Activated CD4-positive, CD25-positive, alpha-beta regulatory T cell treated with anti-CD3 and anti-CD28 coated beads, Interleukin-2, amount 50 U/mL, for 24 hours (primary cell): ENCODE measurements at regions not wholly inside any gene's neighbourhood (a gene's known extent, or its start where the extent isn't known, plus 50 kb on each side); places are given as distances from the start of the nearest gene placed in this dataset.

Source experiments
- ATAC-seq, 2 donors: fragments of 150-1000 bp; cut with Tn5 transposase; one replicate each; pipeline ENCODE4 v1.10.0; 2021; ENCODE audit warnings: mild to moderate bottlenecking in 1 of 2, moderate library complexity in 1 of 2

DNA sequence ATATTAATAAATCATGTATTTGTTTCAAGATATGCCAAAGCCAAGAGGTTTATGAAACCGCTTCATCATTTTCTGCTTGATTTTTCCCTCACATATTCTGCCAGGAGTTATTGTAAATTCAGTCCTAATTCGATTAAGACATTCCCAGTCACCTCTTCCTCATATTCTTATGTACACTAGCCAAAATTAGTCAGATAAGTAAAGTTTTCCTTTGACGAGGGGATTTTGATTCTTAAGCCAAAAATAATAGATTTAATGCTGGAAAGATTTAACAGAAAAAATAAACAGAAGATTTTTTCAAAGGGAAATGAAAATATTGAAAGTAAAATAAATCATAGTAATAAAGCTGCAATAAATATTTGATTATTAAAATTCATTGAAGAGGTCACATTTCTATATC, 51.0 kb upstream of the VEGFC start:
- ATAC-seq: no peak

DNA sequence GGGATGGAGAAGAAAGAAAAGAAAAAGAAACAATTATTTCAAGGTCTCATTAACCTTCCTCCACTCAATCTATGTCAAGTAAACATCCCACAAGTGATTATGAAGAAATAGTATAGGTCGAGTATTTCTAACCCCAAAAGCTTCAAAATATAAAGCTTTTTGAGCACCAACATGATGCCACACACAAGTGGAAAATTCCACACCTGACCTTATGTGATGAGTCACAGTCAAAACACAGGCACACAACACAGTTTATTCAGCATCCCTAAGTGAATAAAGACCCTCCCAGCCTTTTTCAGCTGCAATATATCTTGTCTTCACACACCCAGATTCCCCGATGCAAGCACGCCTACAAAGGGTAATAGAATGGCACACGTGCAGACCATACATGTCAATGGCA, 51.7 kb upstream of the VEGFC start:
- ATAC-seq: no peak

DNA sequence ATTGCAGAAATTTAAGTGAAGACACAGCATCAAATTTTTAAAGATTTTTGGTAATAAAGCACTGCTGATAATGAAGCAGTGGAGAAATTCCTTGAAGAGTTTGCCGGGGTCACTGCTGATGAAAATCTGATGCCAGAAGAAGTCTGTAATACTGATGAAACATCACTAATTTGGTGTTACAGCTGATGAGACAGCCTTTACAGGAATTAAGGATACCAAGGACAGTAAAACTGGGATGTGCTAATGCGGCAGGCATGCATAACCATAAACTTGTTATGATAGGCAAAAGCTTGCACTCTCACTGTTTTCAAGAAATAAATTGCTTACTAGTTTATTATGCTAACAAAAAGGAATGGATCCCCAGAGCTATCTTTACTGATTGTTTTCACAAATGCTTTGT, 52.9 kb upstream of the VEGFC start:
- ATAC-seq: no peak

DNA sequence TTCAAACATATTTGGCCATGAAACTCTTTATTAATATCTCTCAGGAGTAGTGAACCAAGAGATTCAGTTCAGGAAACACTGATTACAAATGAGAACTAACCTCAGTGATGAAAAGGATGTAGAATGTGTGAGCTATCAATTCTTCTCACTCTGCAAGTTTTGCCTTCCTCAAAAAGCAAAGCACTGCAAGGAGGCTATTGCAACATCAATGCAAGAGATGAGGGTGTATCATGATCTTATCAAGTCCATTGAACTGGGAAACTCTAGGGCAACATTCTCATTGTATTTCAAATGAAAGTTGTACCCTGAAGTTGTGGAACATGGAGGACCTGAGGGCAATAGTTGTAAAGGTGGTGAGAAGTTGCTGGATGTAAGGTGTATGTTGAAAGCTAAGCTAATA, 56.4 kb upstream of the VEGFC start:
- no peak for ATAC-seq

GRCh38 chr4:176850436-176850835, 57.7 kb upstream of the VEGFC start:
- ATAC-seq: no peak

DNA sequence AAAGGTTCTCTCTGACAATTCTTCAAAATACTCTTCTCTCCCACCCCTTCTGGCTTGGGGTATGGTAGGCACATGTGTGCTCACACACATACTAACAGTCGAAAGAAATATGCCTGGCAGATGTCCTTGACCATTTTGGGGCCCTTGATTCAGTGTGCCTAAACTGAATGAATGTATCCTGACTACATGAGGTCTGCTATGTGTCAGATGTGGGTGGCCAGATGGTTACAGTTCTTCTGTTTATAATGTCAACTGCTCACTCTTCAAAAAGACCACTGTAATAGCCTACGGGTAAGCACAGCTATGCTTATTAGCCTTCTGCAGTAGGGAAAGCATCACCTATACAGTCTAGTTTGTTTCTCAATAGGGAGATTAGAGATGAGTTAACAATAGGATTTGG, 63.7 kb upstream of the VEGFC start:
- ATAC-seq: no peak

DNA sequence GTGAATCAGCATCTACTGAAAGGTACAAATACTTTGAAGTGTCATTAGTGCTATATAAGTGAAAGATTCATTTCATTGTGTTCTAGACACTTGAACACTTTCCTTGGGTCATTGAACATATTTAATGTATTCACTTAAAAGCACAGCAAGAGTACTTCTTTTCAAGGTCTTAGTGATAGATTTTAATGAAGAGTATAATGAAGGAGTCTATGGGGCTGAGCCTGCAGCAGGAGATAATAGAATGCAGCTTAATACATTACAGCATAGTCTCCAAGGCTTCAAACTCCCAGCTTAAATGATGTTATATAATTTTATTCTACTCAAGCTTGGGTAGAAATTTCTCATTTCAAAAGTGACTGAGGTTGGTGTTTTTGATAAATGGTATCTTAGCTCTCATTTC, 66.1 kb upstream of the VEGFC start:
- ATAC-seq: no peak

DNA sequence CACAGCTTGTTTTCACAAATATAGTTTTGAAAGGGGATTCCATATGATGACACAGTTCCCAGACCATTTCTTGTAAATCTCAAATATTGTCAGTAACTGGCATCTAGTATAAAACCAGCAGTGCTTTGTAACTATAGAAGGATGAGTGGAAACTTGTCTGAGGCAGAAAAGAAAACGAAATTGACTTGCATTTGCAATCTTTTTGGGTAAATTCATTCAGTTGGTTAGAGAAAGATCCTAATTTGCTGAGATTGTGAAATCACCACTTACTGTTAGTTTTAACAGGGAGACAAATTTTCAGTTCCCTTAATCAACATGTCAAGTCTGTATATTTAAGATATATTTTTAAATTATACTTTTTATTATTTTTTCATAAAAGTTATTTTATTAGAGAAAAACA, 71.5 kb upstream of the VEGFC start:
- ATAC-seq: no peak

- no peak for ATAC-seq
Measured at GRCh38 chr4:176868676-176869075, 76.0 kb upstream of the VEGFC start.

DNA sequence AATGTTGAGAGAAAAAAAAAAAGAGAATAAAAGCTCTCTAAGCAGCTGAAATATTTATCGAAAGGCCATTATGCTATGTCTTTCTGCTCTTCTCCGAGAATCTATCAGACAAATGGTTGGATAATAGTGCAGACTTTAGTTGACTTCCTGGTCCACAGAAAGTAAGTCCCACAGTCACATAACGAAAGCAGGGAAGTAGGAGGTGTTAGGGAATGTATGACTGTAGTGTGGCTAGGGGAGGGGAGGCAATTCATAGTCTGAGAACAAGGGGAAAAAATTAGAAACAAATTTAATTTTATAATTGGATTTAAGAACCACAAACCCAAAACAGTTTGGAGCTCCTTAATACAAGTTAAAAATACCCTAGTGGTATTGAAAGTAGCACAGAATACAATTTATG, 79.7 kb upstream of the VEGFC start:
- no peak for ATAC-seq

GRCh38 chr4:176874721-176875445, 82.2 kb upstream of the VEGFC start:
- no peak for ATAC-seq

DNA sequence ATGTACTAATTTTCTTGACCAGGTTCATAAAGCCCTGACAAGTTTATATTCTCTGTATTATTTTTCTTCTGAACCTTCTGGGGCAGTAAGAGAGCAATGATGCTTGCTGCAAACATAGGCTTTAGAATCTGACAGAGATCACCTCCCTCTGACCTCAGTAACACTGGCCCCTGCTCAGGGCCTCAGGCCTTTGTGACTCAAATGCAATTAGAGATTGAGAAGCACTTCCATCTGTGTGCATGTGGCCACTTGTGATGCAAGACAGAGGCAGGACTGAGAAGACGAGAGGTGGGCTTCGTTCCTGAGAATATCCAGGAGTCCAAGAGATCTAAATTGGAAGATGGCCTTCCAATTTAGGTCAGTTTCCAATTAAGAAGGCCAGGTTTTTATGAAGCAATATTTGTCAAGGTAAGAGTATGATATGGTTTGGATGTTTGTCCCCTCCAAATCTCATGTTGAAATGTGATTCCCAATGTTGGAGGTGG, 82.8 kb upstream of the VEGFC start:
- no peak for ATAC-seq

GRCh38 chr4:176879380-176880116, 86.8 kb upstream of the VEGFC start:
- ATAC-seq: no peak

DNA sequence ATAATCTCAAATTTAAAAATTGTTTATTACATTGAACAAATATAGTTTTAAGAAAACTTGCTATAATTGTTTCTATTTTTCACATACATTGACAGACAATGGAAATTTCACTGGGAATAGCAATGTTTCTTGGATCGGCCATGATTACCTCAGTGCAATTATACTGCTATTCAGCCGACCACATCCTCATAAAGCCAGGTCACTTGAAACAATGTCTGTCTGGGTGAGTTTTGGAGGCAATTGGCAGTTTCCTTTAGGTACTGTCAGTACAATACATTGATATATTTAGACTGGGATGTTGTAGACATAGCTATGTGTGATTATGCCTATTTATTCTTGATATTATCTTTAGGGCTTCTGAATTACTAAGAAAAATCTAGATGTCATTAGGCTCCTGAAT, 89.5 kb upstream of the VEGFC start:
- ATAC-seq: no peak

- no peak for ATAC-seq
Measured at GRCh38 chr4:176883108-176883550, 90.4 kb upstream of the VEGFC start.

DNA sequence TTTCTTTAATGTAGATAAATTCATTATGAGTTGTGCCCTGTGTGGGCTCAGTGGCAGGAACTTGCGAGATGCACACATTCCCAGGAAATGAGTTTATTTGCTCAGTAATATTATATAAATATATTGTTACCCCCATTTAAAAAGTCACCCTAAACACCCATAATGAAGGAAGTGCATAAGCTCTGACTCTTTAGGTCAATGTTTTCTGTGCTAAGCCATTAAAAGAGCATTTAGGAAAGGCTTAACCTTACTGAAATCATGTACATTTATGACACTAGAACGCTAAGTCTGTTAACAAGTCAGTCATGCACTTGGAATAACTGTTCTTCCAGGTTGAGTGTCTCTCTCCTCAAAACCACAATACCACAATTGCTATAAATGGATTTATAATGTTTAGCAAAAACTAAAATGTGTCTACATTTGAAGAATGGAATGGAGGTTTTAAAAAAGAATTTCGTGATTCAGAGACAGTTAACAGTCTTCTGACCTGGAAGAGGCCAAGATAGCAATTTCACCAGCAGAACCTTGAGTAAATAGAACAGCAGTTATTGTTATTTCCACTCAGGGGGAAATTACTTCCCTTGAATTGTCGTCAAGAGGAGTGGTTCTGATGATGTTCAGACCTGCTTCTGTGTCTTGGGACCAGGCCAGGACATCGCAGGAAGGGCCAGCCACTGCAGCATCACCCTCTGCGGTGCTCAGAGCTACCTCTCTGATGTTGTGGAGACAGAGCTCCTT, 91.1 kb upstream of the VEGFC start:
- ATAC-seq: no peak

- ATAC-seq: no peak
Measured at GRCh38 chr4:176885224-176885623, 92.5 kb upstream of the VEGFC start.

GRCh38 chr4:176886135-176886534, 93.4 kb upstream of the VEGFC start:
- ATAC-seq: no peak

GRCh38 chr4:176889776-176890175, 97.1 kb upstream of the VEGFC start:
- no peak for ATAC-seq

DNA sequence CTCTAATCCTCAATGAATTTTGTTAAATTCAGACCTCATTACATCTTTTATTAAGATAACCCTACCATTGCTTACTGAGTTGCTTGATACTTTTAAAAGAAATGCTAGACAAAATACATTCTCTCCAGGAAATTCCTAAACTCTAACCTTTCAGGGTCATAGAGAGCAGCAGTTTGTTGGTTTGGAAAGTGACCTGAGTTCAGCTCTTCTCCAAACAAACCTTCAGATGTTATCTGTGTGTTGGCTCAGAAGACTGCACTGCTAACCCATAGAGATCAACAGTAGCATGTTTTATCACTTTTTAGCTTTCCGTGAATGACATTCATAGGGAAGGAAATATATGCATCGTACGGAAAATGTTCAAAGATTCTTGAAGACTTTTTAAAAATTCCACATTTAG, 101.8 kb upstream of the VEGFC start:
- ATAC-seq: no peak

- no peak for ATAC-seq
Measured at GRCh38 chr4:176896211-176896610, 103.5 kb upstream of the VEGFC start.

DNA sequence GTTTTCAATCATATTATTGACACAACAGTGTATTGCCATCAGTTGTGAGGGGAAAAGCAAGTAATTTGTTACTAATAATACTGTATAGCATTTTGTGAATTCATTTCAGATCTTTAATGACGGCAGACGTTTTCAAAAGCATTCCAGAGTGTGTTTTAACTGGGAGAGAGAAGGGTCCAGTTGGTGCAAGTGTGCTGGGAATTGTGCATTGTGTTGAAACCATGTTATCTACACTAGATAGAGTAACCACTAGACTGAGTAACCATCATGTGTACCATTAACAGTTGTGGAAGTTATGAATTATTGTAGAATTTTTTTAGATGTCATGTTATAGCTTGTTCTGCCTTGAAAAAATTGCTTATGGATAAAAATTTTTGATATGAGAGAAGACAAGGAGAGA, 104.5 kb upstream of the VEGFC start:
- ATAC-seq: no peak

DNA sequence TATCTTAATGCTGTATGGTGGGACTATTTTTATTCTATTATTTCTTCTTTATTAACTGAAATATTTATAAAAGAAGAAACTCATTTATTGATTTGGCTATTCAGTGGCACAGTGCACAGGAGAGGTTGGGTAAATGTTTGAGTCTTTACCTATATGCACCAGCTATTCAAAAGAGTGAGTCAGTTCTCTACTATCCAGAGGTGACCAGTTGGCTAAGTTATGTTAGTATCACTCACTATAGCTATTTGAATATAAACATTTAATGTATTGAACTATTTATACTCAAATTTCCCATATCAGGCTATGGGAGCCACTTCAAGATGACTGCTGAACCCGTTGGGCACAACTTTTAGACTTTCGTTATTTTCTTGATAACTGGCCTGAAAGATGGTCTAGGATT, 106.1 kb upstream of the VEGFC start:
- ATAC-seq: no peak
